B cell (primary cell): ENCODE measurements at regions not wholly inside any gene's neighbourhood (a gene's known extent, or its start where the extent isn't known, plus 50 kb on each side); places are given as distances from the start of the nearest gene placed in this dataset.
"Not testable (repeated sequence)": the region's sequence is repeated elsewhere in the genome, so short reads cannot be mapped to it uniquely, and the experiment has no call there.

ENCODE experiments used
- ATAC-seq: fragments of 200-7000 bp; cut with Tn5 transposase; one replicate; pipeline ENCODE4 v1.10.0; 2021; ENCODE audit warnings: low read depth, mild to moderate bottlenecking, moderate number of reproducible peaks, moderate library complexity
- CTCF ChIA-PET: fragments of 350-600 bp; sonication (Branson Sonifier 250); formaldehyde crosslinking; loops from one replicate; lab custom pipeline; 2021; ENCODE audit warnings: antibody characterized with exemption, inconsistent platforms; lab: Charles Lee
- POLR2A ChIA-PET: fragments of 350-600 bp; sonication (Branson Sonifier 250); formaldehyde crosslinking; loops from one replicate; lab custom pipeline; 2021; ENCODE audit warnings: antibody characterized with exemption; lab: Charles Lee
- DNase-seq: peaks from one replicate; pipeline ENCODE4 v3.0.0; 2013
- H2AFZ ChIP-seq: 2 replicates; pipeline ENCODE4 v1.6.1; 2012; ENCODE audit warnings: mild to moderate bottlenecking, low read depth, low read length; ENCODE audit not compliant: insufficient read depth, poor library complexity, severe bottlenecking
- H3K27ac ChIP-seq, 2 donors: 1 replicate in 1 of 2; 2 replicates in 1 of 2; pipeline ENCODE4 v1.5.1; 2012 to 2013; ENCODE audit warnings: low read length in 2 of 2, mild to moderate bottlenecking in 2 of 2, moderate library complexity in 1 of 2
- H3K27me3 ChIP-seq, 4 experiments: fragments of 200-600 bp in 1 of 4; sonication (generic) in 1 of 4; replicated peaks in 1 of 4; 1 replicate in 2 of 4; 2 replicates in 2 of 4; pipeline versions ENCODE4 v1.6.1 to v1.7.0; 2013 to 2016; ENCODE audit warnings: low read length in 3 of 4, mild to moderate bottlenecking in 2 of 4, mixed read lengths in 1 of 4, moderate library complexity in 1 of 4; ENCODE audit not compliant: insufficient read depth in 4 of 4, control insufficient read depth in 3 of 4; ENCODE audit errors: control extremely low read depth in 1 of 4
- H3K36me3 ChIP-seq, 2 experiments: replicated peaks in 1 of 2; 1 replicate in 1 of 2; 2 replicates in 1 of 2; pipeline versions ENCODE4 v1.6.1 to v1.7.1; 2013; ENCODE audit warnings: low read length in 1 of 2; ENCODE audit not compliant: insufficient read depth in 2 of 2, control insufficient read depth in 1 of 2; ENCODE audit errors: control extremely low read depth in 1 of 2, extremely low read depth in 1 of 2
- H3K4me1 ChIP-seq, 2 donors: fragments of 200-600 bp in 1 of 2; sonication (generic) in 1 of 2; 1 replicate in 1 of 2; 2 replicates in 1 of 2; pipeline versions ENCODE4 v1.5.1 to v1.6.1; 2013 to 2017; ENCODE audit warnings: low read length in 2 of 2; ENCODE audit not compliant: control insufficient read depth in 2 of 2, insufficient read depth in 2 of 2
- H3K4me2 ChIP-seq: replicated peaks from 2 replicates; pipeline ENCODE3; 2012; ENCODE audit warnings: mild to moderate bottlenecking, low read depth, low read length; ENCODE audit not compliant: poor library complexity, severe bottlenecking
- H3K4me3 ChIP-seq, 5 experiments: fragments of 200-600 bp in 1 of 5; sonication (generic) in 1 of 5; 1 replicate in 3 of 5; 2 replicates in 2 of 5; pipeline versions ENCODE4 v1.5.1 to v1.7.0; 2011 to 2016; ENCODE audit warnings: low read length in 4 of 5, mild to moderate bottlenecking in 4 of 5, low read depth in 2 of 5, control low read depth in 1 of 5, moderate library complexity in 1 of 5; ENCODE audit not compliant: insufficient read depth in 1 of 5; ENCODE audit errors: control extremely low read depth in 1 of 5, extremely low read depth in 1 of 5
- H3K79me2 ChIP-seq: fragments of 200-600 bp; sonication (generic); one replicate; pipeline ENCODE4 v1.6.0; 2016; ENCODE audit warnings: low read length; ENCODE audit not compliant: control insufficient read depth, insufficient read depth
- H3K9ac ChIP-seq: fragments of 200-600 bp; sonication (generic); 2 replicates; pipeline ENCODE4 v1.6.1; 2017; ENCODE audit warnings: mild to moderate bottlenecking, low read length, moderate library complexity
- H3K9me3 ChIP-seq, 3 donors: one replicate each; pipeline versions ENCODE4 v1.6.1 to v1.7.1; 2013; ENCODE audit warnings: low read length in 2 of 3; ENCODE audit not compliant: control insufficient read depth in 2 of 3, insufficient read depth in 1 of 3; ENCODE audit errors: control extremely low read depth in 1 of 3
- H4K20me1 ChIP-seq: 2 replicates; pipeline ENCODE4 v1.6.0; 2012; ENCODE audit warnings: mild to moderate bottlenecking, low read length; ENCODE audit not compliant: insufficient read depth, control insufficient read depth, poor library complexity, severe bottlenecking
- H3K27ac Mint-ChIP-seq: one replicate; pipeline ENCODE4 v1.8.0; 2021; ENCODE audit warnings: mixed read lengths
- H3K27me3 Mint-ChIP-seq: one replicate; pipeline ENCODE4 v1.8.0; 2021; ENCODE audit warnings: mixed read lengths
- H3K4me1 Mint-ChIP-seq: one replicate; pipeline ENCODE4 v1.8.0; 2021; ENCODE audit warnings: mixed read lengths
- H3K4me3 Mint-ChIP-seq: one replicate; pipeline ENCODE4 v1.8.0; 2021; ENCODE audit warnings: mixed read lengths
- H3K9me3 Mint-ChIP-seq: one replicate; pipeline ENCODE4 v1.8.0; 2022; ENCODE audit warnings: mixed read lengths; ENCODE audit not compliant: insufficient read depth
- WGBS: methylation state at CpG from one replicate; pipeline ENCODE4 v1.1.5; 2013; ENCODE audit warnings: missing lambda C conversion rate; ENCODE audit not compliant: insufficient coverage; 5-methylcytosine and 5-hydroxymethylcytosine counted together
- intact Hi-C: fragments of 100-400 bp; cut with micrococcal nuclease; formaldehyde crosslinking; loops from one replicate; pipeline ENCODE4 v1.10.0; 2022
- TF ChIP-seq, protein P1 (sequence below): fragments of 200-600 bp; IDR thresholded peaks from one replicate; pipeline ENCODE4 v1.8.0; 2022; ENCODE audit warnings: antibody characterized with exemption, mild to moderate bottlenecking

DNA sequence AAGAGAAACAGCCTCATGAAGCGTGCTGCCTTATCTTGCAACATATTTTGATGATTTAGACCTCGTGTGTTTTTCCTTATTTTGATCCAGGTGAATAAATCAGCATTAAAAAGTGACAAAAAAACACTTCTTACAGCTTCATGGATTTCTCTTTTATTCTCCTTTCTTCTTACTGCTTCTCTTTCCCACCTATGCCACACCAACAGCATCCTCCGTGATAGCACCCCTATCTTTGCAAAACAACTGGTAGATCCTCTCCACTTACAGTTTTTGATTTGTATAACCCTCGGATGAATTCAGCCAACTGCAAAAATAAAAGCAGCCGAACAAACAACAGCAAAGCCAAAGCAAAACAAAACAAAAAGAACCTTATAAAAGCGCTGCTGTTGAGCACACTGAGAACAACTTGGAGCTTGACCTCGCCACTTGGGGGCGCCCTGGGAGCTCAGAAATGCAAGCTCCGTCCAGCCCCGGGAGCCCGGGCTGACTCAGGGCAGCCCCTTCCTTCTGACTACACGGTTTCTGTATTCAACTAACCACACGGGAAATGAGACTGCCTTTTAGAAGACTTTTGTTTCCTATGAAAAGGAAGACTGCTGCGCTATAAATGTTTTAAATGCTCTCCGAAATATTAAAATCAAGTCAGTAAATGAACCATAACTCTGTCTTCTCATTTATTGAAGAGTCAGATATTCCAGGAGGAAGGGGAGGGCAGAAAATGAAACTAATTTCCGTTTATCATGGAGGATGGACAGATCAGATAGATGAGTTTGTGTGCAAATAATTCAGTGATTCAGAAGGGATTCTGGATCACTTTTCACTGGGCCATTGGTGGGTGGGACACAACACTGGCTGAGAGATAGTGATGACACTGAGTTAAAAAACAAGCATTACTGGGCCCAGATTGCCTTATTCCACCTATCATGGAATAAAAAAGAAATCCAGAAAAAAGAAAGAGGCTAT is 186.8 kb downstream of the ATP6V0E2 start:
- DNase-seq, H3K4me3 Mint-ChIP-seq, H3K9ac ChIP-seq, H3K27me3 Mint-ChIP-seq, H2AFZ ChIP-seq, H3K4me1 ChIP-seq, H3K4me3 ChIP-seq, H3K9me3 Mint-ChIP-seq, H3K79me2 ChIP-seq, H3K4me2 ChIP-seq, CTCF ChIA-PET, H3K36me3 ChIP-seq, H3K4me1 Mint-ChIP-seq, H3K27me3 ChIP-seq, H3K9me3 ChIP-seq, intact Hi-C loops, POLR2A ChIA-PET, H4K20me1 ChIP-seq, H3K27ac Mint-ChIP-seq, H3K27ac ChIP-seq: not testable (repeated sequence)
- TF ChIP-seq, protein P1, sequence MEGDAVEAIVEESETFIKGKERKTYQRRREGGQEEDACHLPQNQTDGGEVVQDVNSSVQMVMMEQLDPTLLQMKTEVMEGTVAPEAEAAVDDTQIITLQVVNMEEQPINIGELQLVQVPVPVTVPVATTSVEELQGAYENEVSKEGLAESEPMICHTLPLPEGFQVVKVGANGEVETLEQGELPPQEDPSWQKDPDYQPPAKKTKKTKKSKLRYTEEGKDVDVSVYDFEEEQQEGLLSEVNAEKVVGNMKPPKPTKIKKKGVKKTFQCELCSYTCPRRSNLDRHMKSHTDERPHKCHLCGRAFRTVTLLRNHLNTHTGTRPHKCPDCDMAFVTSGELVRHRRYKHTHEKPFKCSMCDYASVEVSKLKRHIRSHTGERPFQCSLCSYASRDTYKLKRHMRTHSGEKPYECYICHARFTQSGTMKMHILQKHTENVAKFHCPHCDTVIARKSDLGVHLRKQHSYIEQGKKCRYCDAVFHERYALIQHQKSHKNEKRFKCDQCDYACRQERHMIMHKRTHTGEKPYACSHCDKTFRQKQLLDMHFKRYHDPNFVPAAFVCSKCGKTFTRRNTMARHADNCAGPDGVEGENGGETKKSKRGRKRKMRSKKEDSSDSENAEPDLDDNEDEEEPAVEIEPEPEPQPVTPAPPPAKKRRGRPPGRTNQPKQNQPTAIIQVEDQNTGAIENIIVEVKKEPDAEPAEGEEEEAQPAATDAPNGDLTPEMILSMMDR: peak; percentile 46
- WGBS: no CpG with 5 or more reads among the region's 16 CpGs
- ATAC-seq: peak; percentile 69

DNA sequence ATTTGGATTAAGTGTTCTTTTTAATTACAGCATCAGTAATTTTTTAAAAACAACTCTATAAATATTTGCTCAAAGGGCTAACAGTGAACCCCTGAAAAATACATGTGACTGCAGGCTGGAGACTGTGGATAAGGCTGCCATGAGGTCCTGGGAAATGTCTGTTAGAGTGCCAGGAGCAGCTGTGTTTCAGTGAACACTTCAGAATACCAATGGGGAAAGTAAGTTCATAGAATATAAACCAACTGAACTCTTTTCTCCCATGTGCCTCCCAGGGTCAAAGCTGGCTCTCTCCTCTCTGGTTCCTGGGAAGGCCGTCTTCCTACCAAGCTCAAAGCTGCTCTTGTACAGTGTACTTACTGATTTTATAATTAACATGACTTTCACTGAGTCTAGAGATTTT is 189.4 kb downstream of the ATP6V0E2 start:
- DNase-seq, H4K20me1 ChIP-seq, H3K4me1 ChIP-seq, H3K27me3 ChIP-seq, H3K4me2 ChIP-seq, H3K36me3 ChIP-seq, H2AFZ ChIP-seq, H3K79me2 ChIP-seq, H3K4me3 ChIP-seq, H3K9ac ChIP-seq, intact Hi-C loops, H3K27ac ChIP-seq, ATAC-seq, H3K4me3 Mint-ChIP-seq, CTCF ChIA-PET, H3K27me3 Mint-ChIP-seq, H3K4me1 Mint-ChIP-seq, H3K9me3 Mint-ChIP-seq, H3K27ac Mint-ChIP-seq, POLR2A ChIA-PET, H3K9me3 ChIP-seq: not testable (repeated sequence)
- no CpG with 5 or more reads among the region's 1 CpG for WGBS

DNA sequence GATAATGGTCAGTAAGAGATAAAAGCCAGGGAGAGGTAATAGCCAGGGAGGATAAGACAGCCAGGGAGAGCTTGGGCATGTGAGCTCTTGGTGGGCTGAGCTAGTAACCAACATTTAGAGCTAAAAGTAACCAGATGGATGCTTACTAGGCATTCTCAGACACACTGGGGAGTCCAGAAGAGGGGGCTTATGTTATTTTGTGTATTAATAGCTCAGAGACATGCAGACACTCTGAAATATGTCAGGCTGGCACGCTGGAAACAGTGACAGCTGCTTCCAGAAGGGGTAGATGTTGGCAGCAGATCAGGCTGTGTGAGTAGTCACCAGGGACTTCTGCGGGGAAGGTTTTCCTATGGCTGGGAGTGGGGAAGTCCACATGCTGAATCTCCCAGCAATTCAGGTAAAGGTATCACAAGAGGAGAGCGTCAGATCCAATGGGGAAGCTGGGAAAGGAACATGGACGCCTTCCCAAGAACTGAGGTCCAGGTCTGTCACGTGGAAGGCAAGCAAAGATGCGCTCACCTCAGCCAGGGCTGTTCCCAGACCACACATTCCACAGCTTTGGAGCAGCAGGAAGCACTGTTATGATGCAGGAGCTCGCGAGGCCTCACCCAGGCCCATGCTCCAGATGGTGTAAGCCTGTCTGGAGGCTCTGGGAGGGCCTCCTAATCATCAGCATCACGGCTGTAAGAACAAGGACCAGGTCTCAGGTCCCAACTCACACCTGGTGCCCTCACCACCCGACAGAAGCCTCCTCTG is 196.0 kb downstream of the ATP6V0E2 start:
- POLR2A ChIA-PET, H3K27me3 ChIP-seq, H3K4me1 Mint-ChIP-seq, H3K79me2 ChIP-seq, ATAC-seq, H3K4me2 ChIP-seq, H3K9me3 ChIP-seq, H3K27ac Mint-ChIP-seq, intact Hi-C loops, H3K9me3 Mint-ChIP-seq, H3K4me3 Mint-ChIP-seq, CTCF ChIA-PET, H2AFZ ChIP-seq, H3K9ac ChIP-seq, H3K4me3 ChIP-seq, H3K27me3 Mint-ChIP-seq, H3K4me1 ChIP-seq, H3K27ac ChIP-seq, DNase-seq, H4K20me1 ChIP-seq, H3K36me3 ChIP-seq: not testable (repeated sequence)
- WGBS: 96% methylated on average over 3 of the region's 10 CpGs
